Urothelium cell line (cell line): ENCODE measurements at regions not wholly inside any gene's neighbourhood (a gene's known extent, or its start where the extent isn't known, plus 50 kb on each side); places are given as distances from the start of the nearest gene placed in this dataset.

Experiments used
- DNase-seq: peaks from one replicate; pipeline ENCODE4 v3.0.0; 2011; ENCODE audit warnings: low spot score, mixed read lengths
- FAIRE-seq: peaks from 2 replicates; lab custom pipeline; 2011; peaks lifted over from hg19 to GRCh38; lab: Jason Lieb, UNC

DNA sequence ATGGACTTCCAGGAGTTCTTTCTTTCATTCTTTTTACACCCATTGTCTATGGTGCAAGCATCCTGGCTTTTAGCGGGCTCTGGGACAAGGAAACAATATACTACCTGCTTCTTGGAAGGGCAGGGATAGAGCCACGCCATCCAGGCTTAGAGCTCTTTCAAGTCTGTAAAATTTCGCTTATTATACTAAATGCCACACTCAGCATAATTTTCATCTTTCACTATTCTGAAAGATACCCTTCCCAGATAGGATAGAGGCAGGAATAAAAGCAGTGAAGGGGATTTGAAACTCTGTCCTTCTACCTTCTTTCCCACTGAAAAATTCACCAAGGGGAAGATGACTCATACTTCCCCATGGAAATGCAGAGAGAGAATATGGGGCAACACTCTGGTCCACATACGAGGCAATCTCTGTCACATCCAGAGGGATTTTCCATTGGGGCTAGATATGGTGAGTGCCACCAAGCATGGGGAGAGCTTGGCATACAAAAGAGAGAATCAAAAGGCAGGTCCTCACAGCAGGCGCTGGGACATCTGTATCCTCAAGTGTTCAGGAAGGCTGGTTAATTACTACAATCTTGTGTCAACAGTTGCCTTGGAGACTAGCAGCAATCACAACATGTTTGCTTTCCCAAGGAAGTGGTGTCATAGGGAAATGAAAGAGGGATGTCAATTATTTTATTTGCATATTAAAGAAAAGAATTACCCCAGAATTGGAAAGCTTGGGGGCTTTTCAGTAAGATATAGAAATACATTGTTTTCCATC, 127.6 kb downstream of the TDRD15 start:
- DNase-seq = no peak
- no peak for FAIRE-seq

DNA sequence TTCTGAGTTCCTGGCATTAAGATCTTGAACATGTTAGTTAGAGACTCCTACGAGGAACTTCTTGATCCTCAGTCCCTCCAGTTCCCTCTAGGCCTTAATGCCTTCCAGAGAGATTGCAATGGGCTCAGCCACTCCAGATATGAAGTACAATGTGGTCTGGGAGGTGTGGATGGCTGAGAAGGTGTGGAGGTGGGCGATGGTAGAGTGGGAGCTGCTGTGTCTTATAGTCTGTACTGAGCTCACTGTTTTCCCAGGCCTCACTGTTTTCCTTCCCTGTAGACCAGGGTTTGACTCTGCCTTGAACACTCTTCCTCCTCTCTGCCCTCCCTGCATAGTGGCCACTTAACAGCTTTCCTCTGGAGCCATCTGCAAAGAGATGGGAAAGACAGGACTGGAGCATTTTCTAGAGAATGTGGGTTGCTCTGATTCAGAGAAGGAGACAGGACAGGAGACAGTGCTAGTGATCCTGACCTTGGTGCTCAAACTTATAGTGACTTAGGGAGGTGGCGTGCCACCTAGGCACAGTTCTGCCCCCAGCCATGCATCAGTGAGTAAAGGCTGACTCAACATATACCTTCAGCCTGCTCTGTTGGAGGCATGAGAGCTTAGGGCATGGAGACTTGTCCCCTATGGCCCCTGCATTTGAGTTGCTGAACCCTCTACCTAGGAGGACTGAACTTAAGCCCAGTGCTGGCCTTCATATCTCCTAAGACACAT, 129.7 kb downstream of the TDRD15 start:
- DNase-seq (no peak), FAIRE-seq (peak; percentile 48)

DNA sequence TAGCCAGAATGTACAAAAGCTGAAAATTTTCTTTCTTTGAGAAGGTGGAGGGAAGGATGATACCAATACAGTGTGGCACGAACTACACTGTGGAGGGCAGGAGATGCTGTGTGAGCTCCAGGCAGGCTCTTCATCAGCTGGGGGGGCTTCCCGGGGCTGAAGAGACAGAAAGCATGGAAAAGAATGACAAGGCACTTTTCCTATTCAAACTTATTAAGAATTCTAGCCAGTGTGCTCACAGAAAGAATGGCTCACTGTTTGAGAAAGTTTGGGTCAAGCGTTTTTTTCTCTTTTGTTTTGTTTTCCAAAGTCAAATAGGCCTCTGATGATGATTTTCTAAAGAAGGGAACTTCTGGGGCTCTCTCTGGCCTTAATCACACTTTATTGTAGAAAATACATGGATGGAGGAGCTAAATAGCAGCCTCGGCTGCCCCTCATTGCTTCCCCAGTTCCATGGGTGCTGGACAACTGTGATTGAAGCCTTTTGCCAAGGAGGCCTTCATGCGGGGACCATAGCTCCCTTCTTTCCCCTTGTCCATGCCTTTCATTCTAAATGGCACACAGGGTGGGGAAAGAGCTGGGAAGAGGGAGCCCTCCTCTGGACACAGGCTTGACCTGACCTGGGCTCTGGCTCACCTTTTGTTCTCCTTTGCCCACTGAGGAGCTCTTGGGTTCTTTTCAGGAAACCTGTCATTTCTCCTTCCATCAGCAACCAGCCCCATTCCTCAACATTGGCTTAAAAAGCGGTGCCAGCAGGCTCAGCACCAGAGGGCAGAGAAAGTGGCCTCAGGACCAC, 130.6 kb downstream of the TDRD15 start:
- FAIRE-seq (no peak), DNase-seq (no peak)

DNA sequence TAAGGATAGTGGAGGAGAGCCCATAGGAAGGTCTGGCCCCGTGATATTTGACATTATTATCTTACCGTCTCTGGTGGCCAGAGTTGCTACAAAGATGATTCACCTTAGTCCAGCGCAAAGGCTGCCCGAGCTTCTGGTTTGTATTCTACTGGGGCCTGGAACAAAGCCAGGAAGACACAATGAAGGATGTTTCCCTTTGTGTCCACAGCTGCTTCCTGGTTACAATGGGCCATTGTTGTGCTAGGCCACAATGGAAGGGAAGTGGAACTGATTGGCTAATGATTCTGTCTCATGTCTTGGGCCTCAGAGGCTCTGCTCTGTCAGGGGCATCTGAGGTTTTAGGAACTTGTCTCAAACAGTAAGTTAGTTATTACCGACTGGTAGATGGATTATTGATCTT, 132.2 kb downstream of the TDRD15 start:
- DNase-seq (peak; percentile 92), FAIRE-seq (peak; percentile 71)

DNA sequence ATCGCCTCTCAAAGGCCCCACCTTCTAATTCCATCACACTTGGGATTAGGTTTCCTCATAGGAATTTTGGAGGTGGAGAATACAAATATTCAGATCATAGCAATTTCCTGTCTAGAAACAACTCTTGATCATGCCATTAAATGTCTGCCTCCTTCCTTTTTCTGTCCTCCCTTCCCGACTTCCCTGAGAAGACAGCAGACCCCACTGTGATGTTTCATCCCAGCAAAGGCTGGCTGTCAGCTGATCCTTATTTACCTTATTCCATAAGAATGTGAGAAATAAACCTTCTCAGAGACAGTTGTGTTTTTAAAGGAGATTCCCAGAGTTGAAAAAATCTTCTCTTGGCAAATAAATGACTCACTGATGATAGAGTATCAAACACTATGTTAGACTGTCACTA, 133.9 kb downstream of the TDRD15 start:
- FAIRE-seq (no peak), DNase-seq (peak; percentile 43)

DNA sequence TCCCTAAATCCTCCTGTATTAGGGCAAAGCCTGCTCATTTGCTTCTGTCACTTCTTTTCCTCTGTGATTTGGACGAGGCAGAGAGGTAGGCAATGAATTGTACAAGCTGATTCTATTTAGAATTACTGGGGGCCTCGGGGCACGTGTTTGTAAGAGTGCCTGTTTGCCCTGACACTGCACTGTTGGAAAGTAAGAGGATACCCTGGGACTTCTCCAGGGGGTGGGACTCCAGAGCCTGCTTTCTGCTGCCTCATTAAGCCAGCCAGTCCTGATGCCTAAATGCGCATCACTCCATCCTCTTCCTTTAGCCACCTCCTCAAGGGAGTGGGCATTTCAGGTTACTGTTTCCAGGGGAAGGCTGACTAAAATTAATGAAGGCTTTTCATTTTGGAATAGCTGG, 134.3 kb downstream of the TDRD15 start:
- no peak for FAIRE-seq
- peak; percentile 29 for DNase-seq

DNA sequence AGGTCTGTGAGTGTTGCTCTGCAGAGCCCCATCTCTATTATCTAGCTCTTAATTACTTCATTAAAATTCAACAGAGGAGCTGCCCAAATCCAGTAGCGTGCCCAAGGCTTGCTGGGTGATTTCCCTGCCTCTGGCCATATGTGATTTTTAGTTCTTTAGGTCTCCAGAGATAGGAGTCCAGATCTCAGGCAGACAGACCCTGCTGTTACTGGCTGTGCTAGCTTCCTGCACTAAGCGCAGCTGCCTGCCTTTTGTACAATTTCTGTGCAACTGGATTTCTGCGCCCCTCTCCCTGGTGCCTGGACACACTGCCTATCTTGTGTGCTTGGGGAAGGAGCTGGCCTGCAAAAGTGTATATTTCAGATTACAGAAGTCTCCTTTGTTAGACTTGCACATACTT, 136.5 kb downstream of the TDRD15 start:
- DNase-seq (no peak), FAIRE-seq (no peak)

DNA sequence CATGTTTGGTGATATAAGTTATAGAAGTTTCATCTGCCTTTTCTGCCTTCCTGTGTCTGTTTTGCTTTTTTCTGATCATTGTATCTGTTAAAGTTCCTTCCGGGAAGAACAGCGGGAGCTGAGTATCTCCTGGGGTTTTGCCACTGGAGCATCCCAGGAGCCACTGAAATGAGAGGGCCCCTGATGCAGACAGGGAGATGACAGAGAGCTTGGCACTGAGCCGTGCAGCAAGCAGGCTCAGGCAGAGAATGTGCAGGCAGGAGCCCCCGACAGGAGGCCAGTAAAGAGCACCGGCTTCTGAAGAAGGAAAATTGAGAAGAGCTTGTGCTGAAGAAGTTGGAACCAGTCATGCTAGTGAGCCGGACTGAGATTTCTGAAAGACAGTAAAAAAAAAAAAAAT, 137.8 kb downstream of the TDRD15 start:
- no peak for FAIRE-seq
- no peak for DNase-seq

DNA sequence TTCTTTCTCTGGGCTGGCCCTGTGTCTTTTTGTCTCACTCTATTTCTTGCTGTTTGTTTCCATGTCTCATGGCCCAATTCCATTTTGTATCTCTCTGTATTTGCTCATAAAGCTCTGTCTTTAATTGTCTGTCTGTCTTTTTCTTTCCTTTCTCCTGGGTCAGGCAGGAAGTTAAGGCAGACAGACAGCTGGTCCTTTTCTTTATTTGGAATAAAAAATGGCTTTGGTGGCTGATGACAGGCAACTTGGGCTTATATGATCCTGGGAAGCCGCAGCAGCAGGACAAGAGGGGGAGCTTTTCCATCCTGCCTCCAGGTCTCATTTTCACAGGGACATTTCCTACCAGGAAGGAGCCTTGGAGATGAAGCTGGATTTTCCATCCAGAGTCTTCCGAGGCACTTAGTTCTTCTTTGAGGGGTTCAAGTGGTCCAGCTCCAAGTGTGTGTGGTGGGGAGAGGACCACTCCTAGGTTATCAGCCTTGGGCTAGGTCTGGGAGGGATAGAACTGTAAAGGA, 138.7 kb downstream of the TDRD15 start:
- FAIRE-seq (no peak), DNase-seq (no peak)

DNA sequence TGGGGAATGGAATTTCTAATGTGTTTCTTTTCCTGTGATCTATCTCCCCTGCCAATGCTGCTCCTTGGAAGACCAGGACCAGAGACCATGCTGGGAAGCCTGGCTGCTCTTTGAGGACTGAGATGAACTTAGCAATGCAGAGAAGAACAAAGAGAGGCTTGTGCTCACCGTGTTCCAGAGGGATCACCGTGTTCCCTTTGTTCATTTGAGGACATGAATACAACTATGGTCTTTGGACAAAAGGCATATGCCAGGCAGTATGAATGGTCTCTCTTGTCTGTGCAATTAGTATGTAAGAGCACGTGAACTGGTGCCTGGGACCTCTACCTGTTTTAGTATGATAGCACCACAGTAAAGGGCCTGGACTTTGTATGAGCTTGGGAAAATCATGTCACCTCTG, 139.9 kb downstream of the TDRD15 start:
- no peak for FAIRE-seq
- DNase-seq = no peak

DNA sequence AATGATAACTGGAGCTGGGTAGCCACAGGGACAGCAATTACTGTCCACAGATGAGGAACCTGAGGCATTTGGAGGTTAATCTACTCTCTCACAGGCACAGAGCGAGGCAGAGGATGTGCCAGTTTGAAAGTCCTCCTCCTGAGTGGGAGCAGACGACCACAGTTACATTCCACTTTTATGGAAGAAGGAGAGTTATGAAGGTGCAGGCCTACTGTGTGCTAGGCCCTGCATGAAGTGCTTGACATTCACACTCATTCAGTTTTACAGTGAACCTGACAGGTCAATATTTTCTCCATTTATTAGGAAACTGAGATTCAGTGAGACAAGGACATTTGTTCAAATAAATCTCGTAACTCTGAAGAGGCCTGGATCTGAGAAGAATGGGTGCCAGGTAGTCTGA, 142.0 kb downstream of the TDRD15 start:
- FAIRE-seq = peak; percentile 20
- DNase-seq = no peak

DNA sequence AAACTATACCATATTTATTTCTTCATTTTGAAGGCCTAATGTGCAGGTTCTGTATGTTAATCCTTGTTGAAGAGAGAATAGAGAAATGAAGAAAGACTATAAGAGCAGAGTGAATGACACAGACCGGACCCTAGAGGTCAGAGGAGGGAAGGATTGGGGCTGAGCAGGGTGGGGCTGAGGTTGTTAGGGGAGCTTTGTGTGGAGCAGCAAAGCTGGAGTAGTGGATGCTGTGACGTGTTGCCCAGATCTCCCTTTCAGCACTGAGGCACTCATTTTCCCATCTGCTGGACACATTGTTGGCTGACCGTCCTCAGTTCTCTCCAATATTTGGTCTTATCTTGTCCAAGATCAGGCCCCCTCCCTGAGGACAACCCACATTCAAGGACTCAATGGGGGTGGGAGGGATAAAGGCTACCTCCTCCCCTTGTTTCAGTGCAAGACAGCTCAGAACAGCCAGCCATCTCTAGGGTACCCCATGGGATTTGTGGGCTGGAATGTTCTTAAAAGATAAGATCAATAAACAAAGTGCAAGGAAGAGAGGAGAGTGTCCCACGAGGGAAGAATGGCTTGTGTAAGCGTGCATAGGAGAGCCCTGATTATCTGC, 143.6 kb downstream of the TDRD15 start:
- FAIRE-seq = no peak
- DNase-seq = no peak

DNA sequence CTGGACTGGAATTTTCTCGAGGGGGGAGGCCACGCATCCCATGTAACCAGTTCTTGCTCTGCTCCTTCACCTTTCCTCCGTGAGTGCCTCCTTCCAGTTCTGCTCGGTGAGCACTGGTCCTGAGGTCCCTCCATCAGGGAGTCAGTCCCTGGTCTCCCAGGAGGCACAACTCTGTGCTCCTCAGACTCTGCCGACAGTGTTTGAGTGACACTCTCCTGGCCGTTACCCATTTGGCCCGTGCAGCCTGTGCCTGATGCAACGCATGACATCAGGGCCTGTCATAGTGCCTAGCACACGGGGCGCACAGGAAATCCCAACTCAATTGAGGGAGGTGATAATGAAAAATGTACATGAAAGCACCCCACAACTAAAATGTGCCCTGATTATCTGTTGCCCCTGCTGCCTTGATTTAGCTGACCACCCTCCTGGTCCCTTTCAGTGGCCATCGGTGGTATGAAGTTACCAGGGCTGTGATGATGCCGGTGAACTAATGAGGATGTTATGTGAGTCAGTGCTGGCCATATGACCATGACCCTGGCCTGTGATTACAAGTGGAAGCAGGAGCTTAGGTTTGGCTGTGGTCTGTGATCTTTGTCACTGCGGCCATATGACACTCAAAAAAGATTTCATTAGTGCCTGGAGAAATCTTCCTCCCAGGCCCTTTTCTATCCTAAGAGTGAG, 144.6 kb downstream of the TDRD15 start:
- FAIRE-seq = no peak
- DNase-seq = no peak

DNA sequence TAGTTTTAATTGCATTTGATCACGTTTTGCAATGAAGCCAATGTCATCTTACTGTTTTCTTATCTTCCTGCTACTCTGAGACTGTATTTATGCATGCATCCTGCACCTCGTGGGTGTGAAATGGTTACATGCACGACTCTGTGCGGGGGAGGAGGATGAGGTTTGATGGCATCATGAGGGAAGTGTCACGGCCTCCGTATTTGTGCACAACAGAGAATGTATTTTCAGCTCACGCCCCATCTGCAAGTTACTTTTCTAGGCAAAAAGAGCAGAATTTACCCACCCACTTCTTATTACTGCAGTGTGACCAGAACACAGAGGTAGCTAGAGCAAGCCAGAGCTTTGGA, 145.1 kb downstream of the TDRD15 start:
- FAIRE-seq (no peak), DNase-seq (no peak)

DNA sequence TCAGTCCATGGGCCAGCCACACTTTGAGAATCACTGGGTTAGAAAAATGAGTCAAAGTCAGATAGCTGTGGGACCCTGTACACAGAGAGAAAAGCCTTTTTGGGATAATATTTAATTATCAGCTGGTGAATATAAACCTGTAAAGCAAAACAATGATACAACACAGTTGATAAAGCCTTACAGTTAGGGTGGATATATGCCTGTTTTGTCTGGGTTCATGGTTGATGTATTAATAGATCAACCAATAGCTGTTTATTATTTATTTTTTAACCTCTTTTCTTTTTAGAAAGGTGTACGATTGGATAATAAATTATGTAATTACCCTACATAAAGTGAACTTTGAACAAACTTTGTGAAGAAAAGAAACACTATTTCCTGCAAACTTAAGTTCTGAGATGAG, 145.6 kb downstream of the TDRD15 start:
- no peak for FAIRE-seq

DNA sequence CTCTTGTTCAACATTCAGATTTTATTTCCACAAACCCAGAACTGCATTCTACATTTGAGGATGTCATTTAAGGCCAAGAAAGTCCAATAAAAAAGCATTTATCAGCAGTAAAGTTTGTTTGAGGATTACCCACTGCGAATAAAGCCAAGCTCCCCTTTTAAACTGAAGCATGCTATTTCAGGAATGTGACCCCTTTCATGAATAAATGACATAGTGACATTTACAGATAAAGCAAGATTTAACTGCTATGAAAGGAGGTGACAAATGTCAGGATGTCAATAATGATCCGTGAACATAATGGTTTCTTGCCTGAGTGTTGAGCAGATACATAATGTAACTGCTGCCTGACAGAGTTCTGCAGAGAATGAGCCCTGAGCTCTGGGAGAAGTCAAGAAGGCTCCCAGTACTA, 146.3 kb downstream of the TDRD15 start:
- no peak for DNase-seq
- no peak for FAIRE-seq

More for the DNA sequence above, 145.6 kb downstream of the TDRD15 start:
- DNase-seq = no peak

DNA sequence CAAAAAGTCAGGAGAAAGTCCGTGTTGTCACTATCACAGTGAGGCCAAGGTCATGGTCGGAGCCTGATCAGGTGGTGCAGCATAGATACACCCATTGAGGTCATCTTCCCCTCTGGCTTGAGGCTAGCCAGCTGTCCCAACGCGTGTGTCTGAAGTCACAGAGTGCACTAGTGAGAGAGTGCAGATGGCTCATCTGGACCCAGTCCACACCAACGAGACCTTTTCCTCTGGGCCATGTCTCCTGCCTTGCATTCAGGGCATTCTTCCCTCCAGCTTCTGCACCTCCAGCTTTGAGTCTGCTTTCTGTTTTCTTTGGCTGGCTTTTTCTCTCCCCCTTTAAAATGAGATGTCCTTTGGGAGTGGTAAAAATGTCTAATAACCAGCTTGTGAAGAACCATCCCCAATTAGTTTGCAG, 146.9 kb downstream of the TDRD15 start:
- no peak for FAIRE-seq
- no peak for DNase-seq

DNA sequence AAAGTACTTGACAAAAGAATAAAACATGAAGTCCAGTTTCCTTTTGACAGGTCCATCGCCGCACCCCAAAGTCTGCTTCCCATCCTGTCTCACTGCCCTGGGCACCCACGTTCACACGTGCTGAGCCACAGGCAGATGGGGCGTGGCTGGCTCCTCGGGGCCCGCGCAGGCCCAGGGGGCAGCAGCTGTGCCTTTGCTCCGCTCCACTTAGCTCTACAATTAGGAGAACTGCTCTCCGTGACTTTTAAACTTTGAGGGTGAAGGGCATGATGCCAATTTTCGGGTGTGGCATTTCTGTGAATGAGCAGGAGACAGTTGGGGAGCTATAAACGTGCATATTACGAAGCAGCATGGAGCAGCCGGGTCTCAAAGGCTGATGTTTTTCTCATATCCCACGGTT, 152.4 kb downstream of the TDRD15 start:
- DNase-seq (no peak), FAIRE-seq (no peak)

DNA sequence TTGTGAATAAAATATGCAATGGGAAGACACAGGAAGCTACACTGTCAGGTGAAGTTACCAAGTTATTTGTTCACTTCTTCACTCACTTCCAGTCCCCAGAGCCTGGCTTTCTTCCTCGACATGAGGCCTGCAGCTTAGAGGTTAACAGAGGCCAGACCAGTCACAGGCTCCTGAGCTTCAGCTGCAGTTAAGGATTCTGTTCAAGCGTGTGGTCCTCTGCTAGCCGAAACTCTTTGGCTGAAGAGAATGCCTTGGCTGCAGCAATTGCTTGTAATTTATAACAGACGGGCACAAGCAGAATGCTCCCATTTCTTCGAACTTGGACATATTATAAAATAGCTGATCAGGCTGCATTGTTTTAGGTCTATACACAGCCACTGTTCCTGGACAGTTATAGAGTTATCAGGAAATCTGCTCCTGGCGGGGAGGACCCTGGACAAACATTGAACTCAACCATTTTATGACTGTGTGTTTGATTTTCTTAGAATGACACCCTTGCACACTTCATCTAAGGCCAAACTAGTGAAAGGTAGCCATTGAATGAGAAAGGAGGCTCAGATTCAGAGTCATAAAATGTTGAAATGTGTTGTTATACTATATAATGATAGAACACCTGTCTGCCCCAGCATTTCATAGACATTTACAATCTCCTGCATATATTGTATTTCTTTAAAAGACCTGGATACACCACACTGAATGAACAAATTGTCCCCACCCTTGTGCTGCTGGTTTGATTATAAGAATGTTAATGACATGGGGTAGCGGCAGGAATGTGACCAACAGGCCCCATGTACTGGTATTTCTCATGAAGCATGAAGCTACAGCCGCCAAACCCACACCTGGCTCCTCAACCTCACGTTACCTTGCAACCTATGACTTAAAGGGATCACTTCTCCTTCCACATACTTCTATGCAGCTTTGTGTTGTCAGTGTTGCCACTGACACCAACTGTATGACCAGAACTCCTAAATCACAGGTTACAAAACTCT, 153.6 kb downstream of the TDRD15 start:
- FAIRE-seq (peak; percentile 68), DNase-seq (no peak)
